HG02798 (cell line): ENCODE measurements at regions not wholly inside any gene's neighbourhood (a gene's known extent, or its start where the extent isn't known, plus 50 kb on each side); places are given as distances from the start of the nearest gene placed in this dataset.

Experiments used
- ATAC-seq: cut with Tn5 transposase; IDR thresholded peaks from one replicate; pipeline ENCODE4 v1.9.1; 2021; ENCODE audit warnings: mild to moderate bottlenecking; ENCODE audit not compliant: unreplicated experiment, poor library complexity

GRCh38 chr9:104417296-104417695, 86.8 kb upstream of the OR13F1 start:
- ATAC-seq = no peak

DNA sequence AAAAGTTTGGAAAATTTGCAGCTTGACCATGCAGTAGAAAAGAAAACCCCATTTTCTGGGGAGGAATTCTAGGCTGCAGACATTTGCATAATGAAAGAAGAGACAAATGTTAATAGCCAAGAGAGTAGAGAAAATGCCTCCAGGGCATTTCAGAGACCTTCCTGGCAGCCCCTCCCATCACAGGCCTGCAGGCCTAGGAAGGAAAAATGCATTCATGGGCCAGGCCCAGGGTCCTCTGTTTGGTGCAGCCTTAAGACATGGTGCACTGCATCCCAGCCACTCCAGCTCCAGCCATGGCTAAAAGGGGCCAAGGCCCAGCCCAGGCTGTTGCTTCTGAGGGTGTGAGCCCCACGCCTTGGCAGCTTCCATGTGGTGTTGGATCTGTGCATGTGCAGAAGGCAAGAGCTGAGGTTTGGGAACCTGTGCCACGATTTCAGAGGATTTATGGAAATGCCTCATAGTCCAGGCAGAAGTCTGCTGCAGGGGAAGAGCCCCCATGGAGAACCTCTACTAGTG, 75.0 kb upstream of the OR13F1 start:
- ATAC-seq = no peak

- no peak for ATAC-seq
Measured at GRCh38 chr9:104435059-104435458, 69.0 kb upstream of the OR13F1 start.

GRCh38 chr9:104448036-104448435, 56.0 kb upstream of the OR13F1 start:
- ATAC-seq = no peak
